ENCODE measurements at regions not wholly inside any gene's neighbourhood (a gene's known extent, or its start where the extent isn't known, plus 50 kb on each side); places are given as distances from the start of the nearest gene placed in this dataset.
"Not testable (repeated sequence)": the region's sequence is repeated elsewhere in the genome, so short reads cannot be mapped to it uniquely, and the experiment has no call there.

DNA sequence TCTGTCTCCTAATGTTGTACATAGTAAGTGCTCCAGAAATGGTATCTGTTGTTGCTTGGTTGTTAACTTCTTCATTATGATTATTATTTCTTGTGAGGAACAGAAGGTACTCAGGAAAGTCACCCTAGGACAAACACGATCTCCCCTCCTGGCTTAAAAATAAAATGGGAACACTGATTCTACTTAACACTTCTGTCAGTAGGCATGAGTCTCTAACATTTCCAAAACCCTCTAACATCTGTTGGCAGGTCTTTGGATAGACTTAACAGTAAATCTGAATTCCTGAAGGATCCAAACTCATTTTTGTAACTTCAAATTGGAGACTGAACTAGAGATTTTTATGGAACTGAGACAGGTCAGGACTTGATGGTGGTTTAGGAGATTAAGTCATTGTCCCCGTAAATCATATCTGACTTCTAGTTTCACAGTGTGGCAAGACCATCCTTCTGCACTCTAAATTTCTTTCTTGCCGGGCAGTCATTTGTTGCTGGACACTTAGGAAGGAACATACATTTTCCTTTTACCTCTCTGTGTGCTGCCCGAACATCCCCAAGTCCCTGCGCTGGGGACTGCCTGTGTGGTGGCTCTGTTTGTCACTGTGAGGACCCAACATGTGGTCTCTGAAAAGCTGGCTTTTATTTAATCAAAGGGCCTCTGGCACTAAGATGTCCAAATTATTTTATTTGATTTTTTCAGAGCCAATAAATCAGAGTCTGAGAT, 149.9 kb downstream of the NPIPB5 start:
- CTCF ChIA-PET, result no interaction called here
- H3K4me1 ChIP-seq, result no peaks in the 10 kb centered on the region
- no peak overlapping the region for H3K4me3 Mint-ChIP-seq (ENCODE audit: unreplicated experiment)
- intact Hi-C loops (cut with micrococcal nuclease; ENCODE audit: unreplicated experiment), result no loop called here
- H3K9me3 Mint-ChIP-seq (ENCODE audit: unreplicated experiment), result no peaks in the 10 kb centered on the region
- no peak for DNase-seq
- TF ChIP-seq, protein P1, sequence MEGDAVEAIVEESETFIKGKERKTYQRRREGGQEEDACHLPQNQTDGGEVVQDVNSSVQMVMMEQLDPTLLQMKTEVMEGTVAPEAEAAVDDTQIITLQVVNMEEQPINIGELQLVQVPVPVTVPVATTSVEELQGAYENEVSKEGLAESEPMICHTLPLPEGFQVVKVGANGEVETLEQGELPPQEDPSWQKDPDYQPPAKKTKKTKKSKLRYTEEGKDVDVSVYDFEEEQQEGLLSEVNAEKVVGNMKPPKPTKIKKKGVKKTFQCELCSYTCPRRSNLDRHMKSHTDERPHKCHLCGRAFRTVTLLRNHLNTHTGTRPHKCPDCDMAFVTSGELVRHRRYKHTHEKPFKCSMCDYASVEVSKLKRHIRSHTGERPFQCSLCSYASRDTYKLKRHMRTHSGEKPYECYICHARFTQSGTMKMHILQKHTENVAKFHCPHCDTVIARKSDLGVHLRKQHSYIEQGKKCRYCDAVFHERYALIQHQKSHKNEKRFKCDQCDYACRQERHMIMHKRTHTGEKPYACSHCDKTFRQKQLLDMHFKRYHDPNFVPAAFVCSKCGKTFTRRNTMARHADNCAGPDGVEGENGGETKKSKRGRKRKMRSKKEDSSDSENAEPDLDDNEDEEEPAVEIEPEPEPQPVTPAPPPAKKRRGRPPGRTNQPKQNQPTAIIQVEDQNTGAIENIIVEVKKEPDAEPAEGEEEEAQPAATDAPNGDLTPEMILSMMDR (IDR thresholded peaks at IDR 0.05; ENCODE audit: insufficient read depth in 1 of 2, low read depth in 1 of 2, low read length in 1 of 2, severe bottlenecking in 1 of 2, unreplicated experiment in 1 of 2), result no peak
- no peaks in the 10 kb centered on the region for H3K4me1 Mint-ChIP-seq (ENCODE audit: low read depth, unreplicated experiment)
- no peak overlapping the region for H3K27ac Mint-ChIP-seq (ENCODE audit: unreplicated experiment)
- peaks cover 8% of the 10 kb centered on the region; the same call in 1 of the 2 replicates for H3K9me3 ChIP-seq
- no TSS peak for BruUV-seq (replicated peaks)
- H3K4me3 ChIP-seq (ENCODE audit: low read depth, low read length), result no peak overlapping the region
- H3K27me3 Mint-ChIP-seq (ENCODE audit: insufficient read depth, unreplicated experiment), result no peaks in the 10 kb centered on the region
- no peaks in the 10 kb centered on the region for H3K36me3 ChIP-seq (ENCODE audit: control insufficient read depth, insufficient read depth, low read length)
- H3K27me3 ChIP-seq (replicated peaks; ENCODE audit: control insufficient read depth, insufficient read depth, low read length), result 0 out of 2 replicates have a peak, but pooled peaks cover 1% of the 10 kb centered on the region
- POLR2A ChIA-PET, result no interaction called here
- no peaks in the 10 kb centered on the region for H3K36me3 Mint-ChIP-seq (ENCODE audit: insufficient read depth, unreplicated experiment)

DNA sequence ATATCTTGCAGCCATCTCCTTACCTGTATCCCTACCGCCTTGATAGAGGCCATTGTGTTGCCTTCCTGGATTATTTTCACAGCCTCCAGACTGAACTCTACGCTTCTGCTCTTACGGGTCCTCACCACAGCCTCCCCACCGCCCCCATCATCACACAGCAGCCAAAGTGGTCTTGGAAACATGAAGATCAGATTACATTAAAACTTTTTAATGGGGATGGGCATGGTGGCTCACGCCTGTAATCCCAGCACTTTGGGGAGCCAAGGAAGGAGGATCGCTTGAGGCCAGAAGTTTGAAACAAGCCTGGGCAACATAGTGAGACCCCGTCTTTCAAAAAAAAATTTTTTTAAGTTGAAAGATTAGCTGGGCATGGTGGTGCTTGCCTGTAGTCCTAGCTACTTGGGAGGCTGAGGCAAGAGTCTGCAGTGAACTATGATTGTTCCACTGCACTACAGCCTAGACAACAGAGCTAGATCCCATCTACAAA, 150.5 kb downstream of the NPIPB5 start:
- no peak overlapping the region for H3K4me3 ChIP-seq (ENCODE audit: low read depth, low read length)
- BruUV-seq (replicated peaks), result no TSS peak
- H3K27me3 Mint-ChIP-seq (ENCODE audit: insufficient read depth, unreplicated experiment), result no peaks in the 10 kb centered on the region
- intact Hi-C loops (cut with micrococcal nuclease; ENCODE audit: unreplicated experiment), result no loop called here
- H3K36me3 ChIP-seq (ENCODE audit: control insufficient read depth, insufficient read depth, low read length), result no peaks in the 10 kb centered on the region
- no peaks in the 10 kb centered on the region for H3K4me1 ChIP-seq
- no peaks in the 10 kb centered on the region for H3K4me1 Mint-ChIP-seq (ENCODE audit: low read depth, unreplicated experiment)
- H3K9me3 ChIP-seq, result peaks cover 8% of the 10 kb centered on the region; the same call in 1 of the 2 replicates
- H3K27me3 ChIP-seq (replicated peaks; ENCODE audit: control insufficient read depth, insufficient read depth, low read length), result 0 out of 2 replicates have a peak, but pooled peaks cover 1% of the 10 kb centered on the region
- H3K4me3 Mint-ChIP-seq (ENCODE audit: unreplicated experiment), result no peak overlapping the region
- H3K36me3 Mint-ChIP-seq (ENCODE audit: insufficient read depth, unreplicated experiment), result no peaks in the 10 kb centered on the region
- no peak for DNase-seq
- ChIA-PET CTCF (no interaction called here), POLR2A (no interaction called here)
- H3K27ac Mint-ChIP-seq (ENCODE audit: unreplicated experiment), result no peak overlapping the region
- TF ChIP-seq, protein P1 (IDR thresholded peaks at IDR 0.05; ENCODE audit: insufficient read depth in 1 of 2, low read depth in 1 of 2, low read length in 1 of 2, severe bottlenecking in 1 of 2, unreplicated experiment in 1 of 2), result no peak
- H3K9me3 Mint-ChIP-seq (ENCODE audit: unreplicated experiment), result no peaks in the 10 kb centered on the region

- intact Hi-C loops (cut with micrococcal nuclease; ENCODE audit: unreplicated experiment); DNase-seq; H3K9me3 ChIP-seq; BruUV-seq (replicated peaks); H3K4me1 Mint-ChIP-seq (ENCODE audit: low read depth, unreplicated experiment); H3K27ac Mint-ChIP-seq (ENCODE audit: unreplicated experiment); H3K27me3 ChIP-seq (replicated peaks; ENCODE audit: control insufficient read depth, insufficient read depth, low read length); POLR2A ChIA-PET; H3K36me3 Mint-ChIP-seq (ENCODE audit: insufficient read depth, unreplicated experiment); H3K4me3 Mint-ChIP-seq (ENCODE audit: unreplicated experiment); H3K4me1 ChIP-seq; H3K36me3 ChIP-seq (ENCODE audit: control insufficient read depth, insufficient read depth, low read length); CTCF ChIA-PET; H3K4me3 ChIP-seq (ENCODE audit: low read depth, low read length); H3K27me3 Mint-ChIP-seq (ENCODE audit: insufficient read depth, unreplicated experiment); H3K9me3 Mint-ChIP-seq (ENCODE audit: unreplicated experiment): not testable (repeated sequence)
Measured at GRCh38 chr16:22662958-22663357, 151.0 kb upstream of the HS3ST2 start.

Measured in Caco-2 (cell line).